GM12872 (cell line): ENCODE measurements at regions not wholly inside any gene's neighbourhood (a gene's known extent, or its start where the extent isn't known, plus 50 kb on each side); places are given as distances from the start of the nearest gene placed in this dataset.

Source experiments
- TF ChIP-seq, protein P1 (sequence below): IDR thresholded peaks from 3 replicates; pipeline ENCODE4 v1.5.1; 2011; ENCODE audit warnings: low read depth, mild to moderate bottlenecking, low read length, moderate library complexity; ENCODE audit not compliant: insufficient read depth

DNA sequence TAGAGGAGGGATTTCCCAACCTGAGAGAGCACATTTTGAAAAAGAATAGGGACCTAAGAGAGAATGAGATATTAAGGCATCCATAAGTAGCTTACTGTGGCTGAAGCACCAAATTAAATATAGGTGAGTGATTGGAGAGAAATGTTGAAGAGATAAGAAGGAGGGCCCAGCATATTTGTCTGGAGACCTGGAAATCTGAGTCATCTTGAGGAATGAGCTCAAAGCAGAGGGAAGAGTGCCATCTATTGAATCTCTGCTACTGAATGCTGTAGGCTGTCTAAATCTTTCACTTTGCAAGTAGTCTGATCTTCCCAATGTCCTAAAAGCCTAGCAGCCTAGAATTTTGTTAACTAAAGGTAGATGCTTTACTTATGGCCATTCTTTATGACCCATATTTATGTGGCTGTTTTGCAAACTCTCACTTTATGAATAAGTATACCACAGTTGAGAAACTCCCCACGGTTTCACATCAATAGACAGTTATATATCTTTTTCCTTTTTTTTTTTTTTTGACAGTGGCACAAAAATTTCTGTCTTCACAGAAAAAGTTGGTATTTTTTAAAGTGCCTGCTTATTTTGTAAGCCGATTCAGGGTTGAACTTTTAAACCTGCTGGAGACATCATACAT, 2093.5 kb downstream of the LRRC4C start:
- TF ChIP-seq, protein P1, sequence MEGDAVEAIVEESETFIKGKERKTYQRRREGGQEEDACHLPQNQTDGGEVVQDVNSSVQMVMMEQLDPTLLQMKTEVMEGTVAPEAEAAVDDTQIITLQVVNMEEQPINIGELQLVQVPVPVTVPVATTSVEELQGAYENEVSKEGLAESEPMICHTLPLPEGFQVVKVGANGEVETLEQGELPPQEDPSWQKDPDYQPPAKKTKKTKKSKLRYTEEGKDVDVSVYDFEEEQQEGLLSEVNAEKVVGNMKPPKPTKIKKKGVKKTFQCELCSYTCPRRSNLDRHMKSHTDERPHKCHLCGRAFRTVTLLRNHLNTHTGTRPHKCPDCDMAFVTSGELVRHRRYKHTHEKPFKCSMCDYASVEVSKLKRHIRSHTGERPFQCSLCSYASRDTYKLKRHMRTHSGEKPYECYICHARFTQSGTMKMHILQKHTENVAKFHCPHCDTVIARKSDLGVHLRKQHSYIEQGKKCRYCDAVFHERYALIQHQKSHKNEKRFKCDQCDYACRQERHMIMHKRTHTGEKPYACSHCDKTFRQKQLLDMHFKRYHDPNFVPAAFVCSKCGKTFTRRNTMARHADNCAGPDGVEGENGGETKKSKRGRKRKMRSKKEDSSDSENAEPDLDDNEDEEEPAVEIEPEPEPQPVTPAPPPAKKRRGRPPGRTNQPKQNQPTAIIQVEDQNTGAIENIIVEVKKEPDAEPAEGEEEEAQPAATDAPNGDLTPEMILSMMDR = no peak

DNA sequence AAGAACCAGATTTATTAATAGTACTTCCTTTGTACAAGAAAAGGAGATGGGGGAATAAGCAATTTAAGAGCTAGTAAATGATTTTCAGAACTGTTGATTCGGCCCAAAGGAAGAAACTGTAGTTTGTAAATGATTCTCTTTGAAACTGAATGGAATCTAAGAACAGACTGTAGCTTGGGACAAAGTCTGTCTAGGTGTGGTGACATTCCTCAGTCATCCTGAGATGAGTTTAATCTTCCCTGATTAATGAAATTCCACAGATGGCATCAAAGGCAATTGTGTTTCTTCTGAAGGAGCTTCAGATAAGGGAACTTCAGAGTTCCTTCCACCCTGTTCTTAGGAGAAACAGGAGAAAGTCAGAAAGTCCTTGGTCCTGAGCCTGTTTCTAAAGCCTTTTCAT, 2095.9 kb downstream of the LRRC4C start:
- TF ChIP-seq, protein P1 = no peak

DNA sequence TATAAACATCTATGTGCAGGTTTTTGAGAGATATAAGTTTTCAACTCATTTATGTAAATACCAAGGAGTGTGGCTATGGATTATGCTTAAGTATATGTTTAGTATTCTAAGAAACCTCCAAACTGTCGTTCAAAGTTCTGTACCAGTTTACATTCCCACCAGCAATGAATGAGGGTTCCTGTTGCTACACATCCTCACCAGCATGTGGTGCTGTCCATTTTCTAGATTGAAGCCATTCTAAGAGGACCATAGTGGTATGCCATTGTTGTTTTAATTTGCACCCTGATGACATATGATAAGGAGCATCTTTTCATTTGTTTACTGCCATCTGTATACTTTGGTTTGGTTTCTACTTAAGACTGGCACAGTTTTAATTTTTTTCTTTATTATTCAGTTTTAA, 2097.9 kb downstream of the LRRC4C start:
- TF ChIP-seq, protein P1 = no peak

DNA sequence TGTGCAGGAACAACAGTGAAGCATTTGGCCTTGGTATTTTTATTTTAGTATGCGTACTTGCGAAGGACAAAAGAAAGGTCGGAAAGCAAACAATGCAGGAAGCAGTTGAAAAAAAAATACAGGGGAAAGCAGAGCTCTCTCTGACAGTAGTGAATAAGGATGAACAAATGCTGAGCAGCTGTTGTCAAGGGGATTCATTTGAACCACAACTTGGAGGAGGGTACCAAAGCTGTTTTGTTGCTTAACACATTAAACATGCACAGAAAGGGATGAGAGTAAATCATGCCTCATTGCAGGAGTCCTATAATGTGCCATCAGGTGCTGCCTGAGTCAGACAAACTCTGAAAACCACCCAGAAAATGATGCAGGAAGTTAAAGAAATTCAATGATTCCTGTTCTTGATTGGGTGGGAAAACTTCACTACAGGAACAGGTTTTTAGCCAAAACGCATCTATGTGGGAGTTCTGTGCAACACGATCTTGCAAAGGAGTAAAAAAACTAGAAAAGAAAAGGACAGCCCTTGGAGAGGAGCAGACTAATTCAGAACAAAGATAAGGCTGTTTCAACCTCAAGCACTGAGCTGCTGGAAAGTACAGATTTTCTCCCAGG, 2113.5 kb downstream of the LRRC4C start:
- TF ChIP-seq, protein P1 = no peak

DNA sequence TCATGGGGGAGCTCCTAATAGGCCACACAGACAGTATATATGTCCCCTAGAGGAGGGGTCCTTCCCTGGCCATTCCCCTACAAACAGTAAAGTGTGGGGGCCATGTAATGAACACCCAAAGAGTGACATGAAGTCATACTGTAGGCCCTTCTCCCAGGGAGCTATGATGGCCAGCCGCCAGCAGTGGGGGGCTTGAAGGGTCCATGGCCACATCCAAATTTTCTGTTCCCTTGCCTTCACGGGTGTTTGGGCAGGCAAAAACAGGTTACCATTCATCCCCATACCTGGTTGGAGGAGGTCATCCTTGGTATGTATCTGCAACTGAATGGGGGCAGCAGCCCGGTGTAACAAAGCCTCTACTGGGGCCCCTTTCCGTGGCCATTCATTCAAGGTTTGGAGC, 2118.0 kb downstream of the LRRC4C start:
- TF ChIP-seq, protein P1 = no peak

DNA sequence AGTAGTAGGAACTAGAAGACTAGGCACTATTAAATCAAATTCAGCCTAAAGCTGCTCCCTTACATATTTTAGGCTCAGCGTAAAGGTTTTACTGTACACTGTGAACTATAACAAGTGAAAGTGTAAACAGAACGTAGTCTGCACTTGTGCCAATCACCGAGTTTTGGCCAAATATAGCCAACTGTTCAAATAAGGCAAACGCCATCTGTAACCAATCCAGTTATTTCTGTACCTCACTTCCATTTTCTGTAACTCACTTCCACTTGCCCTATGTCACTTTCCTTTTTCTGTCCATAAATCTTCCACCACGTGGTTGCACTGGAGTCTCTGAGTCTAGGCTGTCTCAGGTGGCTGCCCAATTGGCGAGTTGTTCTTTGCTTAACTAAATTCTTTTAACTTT, 2132.2 kb downstream of the LRRC4C start:
- TF ChIP-seq, protein P1 = no peak

DNA sequence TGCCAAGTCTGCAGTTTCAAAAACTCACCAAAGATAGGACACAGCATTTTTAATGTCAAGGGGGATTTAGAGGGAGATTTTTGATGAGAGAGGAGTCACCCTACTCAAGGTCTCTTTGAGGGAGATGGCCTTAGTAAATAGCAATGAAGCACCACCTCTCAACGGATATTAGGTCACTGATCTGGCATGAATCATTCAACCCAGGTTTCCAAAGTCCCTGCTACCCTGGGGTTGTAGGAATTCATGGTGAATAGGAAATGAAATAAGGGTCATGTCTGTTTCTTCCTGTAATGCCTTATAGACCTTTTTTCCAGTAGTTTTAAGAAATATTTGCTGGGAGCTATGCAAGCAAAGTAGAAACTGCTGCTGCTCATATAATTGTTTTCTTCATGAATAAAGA, 2154.9 kb downstream of the LRRC4C start:
- TF ChIP-seq, protein P1 = no peak

DNA sequence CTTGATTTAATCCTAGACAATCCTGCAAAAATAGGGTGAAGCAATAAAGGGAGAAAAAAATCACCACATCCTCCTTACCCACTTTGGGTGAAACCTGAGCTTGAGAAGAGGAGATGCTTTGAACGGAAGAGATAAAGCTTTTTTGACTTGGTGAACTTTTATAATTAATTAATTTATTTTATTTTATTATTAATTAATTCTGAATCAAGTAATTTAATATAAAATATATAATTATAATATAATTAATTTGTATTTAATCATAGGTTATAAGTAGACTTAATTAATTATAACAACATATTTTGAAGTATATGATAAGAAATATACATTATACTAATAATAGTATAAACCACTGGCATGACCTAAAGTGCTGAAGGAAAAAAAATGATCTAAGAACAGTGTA, 2164.8 kb downstream of the LRRC4C start:
- TF ChIP-seq, protein P1 = no peak
